CD14-positive monocyte (primary cell): ENCODE measurements at regions not wholly inside any gene's neighbourhood (a gene's known extent, or its start where the extent isn't known, plus 50 kb on each side); places are given as distances from the start of the nearest gene placed in this dataset.

Source experiments
- DNase-seq, 3 donors: peaks; one replicate each; pipeline ENCODE4 v3.0.0-alpha.2; 2011 to 2022
- H2AFZ ChIP-seq: 2 replicates; pipeline ENCODE4 v1.6.0; 2012; ENCODE audit warnings: mild to moderate bottlenecking, low read depth, low read length, inconsistent platforms; ENCODE audit not compliant: insufficient read depth, poor library complexity, severe bottlenecking
- H3K27ac ChIP-seq, 2 donors: 1 replicate in 1 of 2; 2 replicates in 1 of 2; pipeline ENCODE4 v1.5.1; 2012 to 2013; ENCODE audit warnings: low read length in 2 of 2, control low read depth in 1 of 2, inconsistent platforms in 1 of 2, low read depth in 1 of 2, mild to moderate bottlenecking in 1 of 2
- H3K27me3 ChIP-seq, 2 donors: one replicate each; pipeline versions ENCODE4 v1.6.0 to v1.6.1; 2011 to 2013; ENCODE audit warnings: low read length in 2 of 2; ENCODE audit not compliant: control insufficient read depth in 2 of 2, insufficient read depth in 2 of 2
- H3K36me3 ChIP-seq, 2 donors: replicated peaks in 1 of 2; 1 replicate in 1 of 2; 2 replicates in 1 of 2; pipeline versions ENCODE4 v1.5.1 to v1.6.1; 2012 to 2013; ENCODE audit warnings: low read length in 2 of 2, control low read depth in 1 of 2, inconsistent platforms in 1 of 2, mild to moderate bottlenecking in 1 of 2; ENCODE audit not compliant: insufficient read depth in 2 of 2, control insufficient read depth in 1 of 2
- H3K4me1 ChIP-seq, 2 donors: 1 replicate in 1 of 2; 2 replicates in 1 of 2; pipeline versions ENCODE4 v1.5.1 to v1.6.1; 2012 to 2013; ENCODE audit warnings: low read length in 2 of 2, control low read depth in 1 of 2, inconsistent platforms in 1 of 2, mild to moderate bottlenecking in 1 of 2, moderate library complexity in 1 of 2; ENCODE audit not compliant: insufficient read depth in 2 of 2, control insufficient read depth in 1 of 2
- H3K4me2 ChIP-seq: replicated peaks from 2 replicates; pipeline ENCODE3; 2012; ENCODE audit warnings: low read length, moderate library complexity, mild to moderate bottlenecking; ENCODE audit not compliant: poor library complexity, severe bottlenecking; ENCODE audit errors: extremely low read depth
- H3K4me3 ChIP-seq, 3 experiments: fragments of 200-600 bp in 1 of 3; sonication (generic) in 1 of 3; replicated peaks in 1 of 3; 1 replicate in 2 of 3; 2 replicates in 1 of 3; pipeline ENCODE4 v1.5.1; 2011 to 2013; ENCODE audit warnings: low read length in 3 of 3, mild to moderate bottlenecking in 3 of 3, control low read depth in 2 of 3, low read depth in 2 of 3, inconsistent platforms in 1 of 3, moderate library complexity in 1 of 3
- H3K79me2 ChIP-seq: 2 replicates; pipeline ENCODE4 v1.6.0; 2012; ENCODE audit warnings: mild to moderate bottlenecking, control low read depth, inconsistent platforms, low read length, moderate library complexity; ENCODE audit not compliant: insufficient read depth
- H3K9ac ChIP-seq: 2 replicates; pipeline ENCODE4 v1.6.0; 2017; ENCODE audit warnings: low read length, mild to moderate bottlenecking; ENCODE audit not compliant: insufficient read depth, poor library complexity, severe bottlenecking
- H3K9me3 ChIP-seq, 2 donors: replicated peaks in 1 of 2; 1 replicate in 1 of 2; 2 replicates in 1 of 2; pipeline versions ENCODE4 v1.5.1 to v1.6.1; 2012 to 2013; ENCODE audit warnings: low read length in 2 of 2, control low read depth in 1 of 2; ENCODE audit not compliant: control insufficient read depth in 1 of 2, insufficient read depth in 1 of 2
- H4K20me1 ChIP-seq: 2 replicates; pipeline ENCODE4 v1.6.0; 2012; ENCODE audit warnings: mild to moderate bottlenecking, low read length, control low read depth, moderate library complexity; ENCODE audit not compliant: insufficient read depth
- H3K27ac Mint-ChIP-seq, 7 donors: one replicate each; pipeline ENCODE4 v1.8.0; 2020; ENCODE audit warnings: mild to moderate bottlenecking in 7 of 7, mixed read lengths in 7 of 7, moderate library complexity in 6 of 7, inconsistent platforms in 2 of 7
- H3K27me3 Mint-ChIP-seq, 3 donors: one replicate each; pipeline ENCODE4 v1.8.0; 2021 to 2022; ENCODE audit warnings: low read depth in 3 of 3, mild to moderate bottlenecking in 3 of 3, mixed read lengths in 3 of 3, moderate library complexity in 3 of 3, inconsistent platforms in 1 of 3
- H3K36me3 Mint-ChIP-seq, 2 donors: one replicate each; pipeline ENCODE4 v1.8.0; 2020; ENCODE audit warnings: mixed read lengths in 2 of 2, inconsistent platforms in 1 of 2, mild to moderate bottlenecking in 1 of 2
- H3K4me1 Mint-ChIP-seq: one replicate; pipeline ENCODE4 v1.8.0; 2020; ENCODE audit warnings: mild to moderate bottlenecking, mixed read lengths
- H3K4me3 Mint-ChIP-seq, 2 donors: one replicate each; pipeline ENCODE4 v1.8.0; 2020; ENCODE audit warnings: mild to moderate bottlenecking in 2 of 2, mixed read lengths in 2 of 2, moderate library complexity in 1 of 2
- H3K9me3 Mint-ChIP-seq, 7 donors: one replicate each; pipeline ENCODE4 v1.8.0; 2020 to 2022; ENCODE audit warnings: mixed read lengths in 7 of 7, mild to moderate bottlenecking in 6 of 7, moderate library complexity in 6 of 7, inconsistent platforms in 2 of 7
- CTCF ChIP-seq: fragments of 200-600 bp; IDR thresholded peaks from one replicate; pipeline ENCODE4 v1.8.0; 2022; ENCODE audit warnings: antibody characterized with exemption, mild to moderate bottlenecking
- WGBS: methylation state at CpG from one replicate; pipeline ENCODE4 v1.1.5; 2013; ENCODE audit warnings: missing lambda C conversion rate; ENCODE audit not compliant: insufficient coverage; 5-methylcytosine and 5-hydroxymethylcytosine counted together
- intact Hi-C, 2 donors: fragments of 100-400 bp; cut with micrococcal nuclease; formaldehyde crosslinking; loops; one replicate each; pipeline versions ENCODE4 v1.15.0 to v1.15.1; 2023

GRCh38 chr3:65231544-65231943 lies 543.7 kb upstream of the ADAMTS9 start:
- H3K79me2 ChIP-seq, result no peaks in the 10 kb centered on the region
- WGBS, result 70% methylated on average over 2 of the region's 4 CpGs
- no peaks in the 10 kb centered on the region for H3K36me3 ChIP-seq
- intact Hi-C loops, result no loop called here
- no peaks in the 10 kb centered on the region for H4K20me1 ChIP-seq
- no peak overlapping the region for H3K27ac ChIP-seq
- no peak for DNase-seq
- Mint-ChIP-seq H3K36me3 (no peaks in the 10 kb centered on the region), H3K9me3 (peaks cover 0 to 8% (median 0%) of the 10 kb centered on the region in 7 donors), H3K4me3 (no peak overlapping the region), H3K4me1 (no peaks in the 10 kb centered on the region), H3K27me3 (peaks cover 0 to 2% (median 0%) of the 10 kb centered on the region in 3 donors), H3K27ac (no peak overlapping the region)
- no peak overlapping the region for H3K4me2 ChIP-seq
- no peak overlapping the region for H2AFZ ChIP-seq
- H3K9me3 ChIP-seq, result no peaks in the 10 kb centered on the region
- H3K27me3 ChIP-seq, result no peaks in the 10 kb centered on the region
- no peak overlapping the region for H3K4me3 ChIP-seq
- TF ChIP-seq CTCF, result no peak
- no peak overlapping the region for H3K9ac ChIP-seq
- no peaks in the 10 kb centered on the region for H3K4me1 ChIP-seq

- Mint-ChIP-seq H3K27me3 (peaks cover 0 to 2% (median 0%) of the 10 kb centered on the region in 3 donors), H3K4me1 (no peaks in the 10 kb centered on the region), H3K36me3 (no peaks in the 10 kb centered on the region), H3K4me3 (no peak overlapping the region), H3K9me3 (peaks cover 0 to 8% (median 0%) of the 10 kb centered on the region in 7 donors), H3K27ac (no peak overlapping the region)
- Histone ChIP-seq H3K4me3 (no peak overlapping the region), H3K27ac (no peak overlapping the region), H4K20me1 (no peaks in the 10 kb centered on the region), H3K9ac (no peak overlapping the region), H3K36me3 (no peaks in the 10 kb centered on the region), H3K4me2 (no peak overlapping the region), H3K4me1 (no peaks in the 10 kb centered on the region), H3K27me3 (no peaks in the 10 kb centered on the region), H3K9me3 (no peaks in the 10 kb centered on the region), H2AFZ (no peak overlapping the region), H3K79me2 (no peaks in the 10 kb centered on the region)
- WGBS, result 82% methylated on average over 7 of the region's 14 CpGs
- intact Hi-C loops, result no loop called here
- DNase-seq, result no peak
- no peak for TF ChIP-seq CTCF
Observed at GRCh38 chr3:65230261-65231139, 542.7 kb upstream of the ADAMTS9 start.
